ENCODE measurements at regions not wholly inside any gene's neighbourhood (a gene's known extent, or its start where the extent isn't known, plus 50 kb on each side); places are given as distances from the start of the nearest gene placed in this dataset.

DNA sequence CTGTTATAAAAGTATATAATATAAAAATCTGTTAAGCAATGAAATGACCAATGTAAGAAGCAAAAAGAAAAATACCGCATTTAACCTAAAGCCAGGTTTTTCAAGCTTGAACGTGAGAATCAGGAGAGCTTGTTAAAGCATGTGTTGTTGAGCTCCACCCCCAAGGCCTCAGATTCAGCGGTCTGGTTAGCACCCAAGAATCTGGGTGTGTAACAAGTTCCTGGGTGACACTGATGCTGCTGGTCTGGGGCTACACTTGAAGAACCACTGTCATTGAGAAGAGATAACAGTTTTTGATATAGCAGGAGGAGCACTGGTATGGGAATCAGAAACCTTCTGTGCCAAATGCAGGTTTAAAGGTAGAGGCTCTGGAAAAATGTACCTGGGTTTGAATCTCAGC lies 154.0 kb downstream of the ID4 start:
- H3K23ac ChIP-seq (ENCODE audit: insufficient read length), result no peak overlapping the region
- ChIA-PET CTCF (ENCODE audit: partially characterized antibody) (no interaction called here), POLR2A (ENCODE audit: partially characterized antibody) (no interaction called here)
- no peak overlapping the region for H4K8ac ChIP-seq (ENCODE audit: extremely low read depth, insufficient read depth, low read length)
- no peak overlapping the region for H3K9ac ChIP-seq (replicated peaks in 1 of 4; ENCODE audit: extremely low read depth in 1 of 4, low read depth in 3 of 4, low read length in 3 of 4)
- no peak overlapping the region for H2BK5ac ChIP-seq (ENCODE audit: low read depth, low read length)
- H3K18ac ChIP-seq (ENCODE audit: extremely low read depth, low read length), result no peak overlapping the region
- H2BK12ac ChIP-seq (ENCODE audit: low read depth, low read length), result no peak overlapping the region
- H3K4me2 ChIP-seq (ENCODE audit: insufficient read depth in 1 of 2, low read depth in 2 of 2, low read length in 2 of 2), result no peak overlapping the region
- H4K20me1 ChIP-seq (replicated peaks in 1 of 2; ENCODE audit: control insufficient read depth in 1 of 2, insufficient read depth in 2 of 2, low read length in 2 of 2), result no peaks in the 10 kb centered on the region
- no peak overlapping the region for H2AK5ac ChIP-seq (ENCODE audit: low read depth, low read length)
- H3K27me3 ChIP-seq (replicated peaks in 1 of 4; ENCODE audit: control insufficient read depth in 3 of 4, extremely low read depth in 1 of 4, insufficient read depth in 3 of 4, low read length in 3 of 4), result no peaks in the 10 kb centered on the region
- H3K36me3 ChIP-seq (ENCODE audit: control insufficient read depth in 2 of 4, insufficient read depth in 4 of 4, low read length in 3 of 4), result no peaks in the 10 kb centered on the region
- no peaks in the 10 kb centered on the region for H3K23me2 ChIP-seq (ENCODE audit: low read depth, low read length)
- no peak overlapping the region for H2BK15ac ChIP-seq (ENCODE audit: low read length)
- FAIRE-seq (no peak), DNase-seq (ENCODE audit: low read depth in 1 of 2, low spot score in 2 of 2) (no peak)
- H3K9me3 ChIP-seq (ENCODE audit: insufficient read depth in 2 of 2, low read depth in 1 of 2, low read length in 1 of 2), result no peaks in the 10 kb centered on the region
- no peaks in the 10 kb centered on the region for H3K4me1 ChIP-seq (replicated peaks in 1 of 4; ENCODE audit: control insufficient read depth in 3 of 4, insufficient read depth in 4 of 4, low read length in 3 of 4)
- H2BK120ac ChIP-seq (replicated peaks; ENCODE audit: low read depth, low read length), result no peak overlapping the region
- no peak overlapping the region for H2AFZ ChIP-seq (ENCODE audit: low read length)
- H3K4ac ChIP-seq (replicated peaks; ENCODE audit: insufficient read length, low read depth, low read length), result no peak overlapping the region
- no peak overlapping the region for H4K5ac ChIP-seq (ENCODE audit: insufficient read length, low read depth, low read length)
- no peak overlapping the region for H2BK20ac ChIP-seq (ENCODE audit: low read length)
- no peak overlapping the region for H4K91ac ChIP-seq (replicated peaks; ENCODE audit: insufficient read length, low read length)
- no peak overlapping the region for H3K27ac ChIP-seq (ENCODE audit: low read depth, low read length)
- no peaks in the 10 kb centered on the region for H3K79me2 ChIP-seq (ENCODE audit: control insufficient read depth in 1 of 2, insufficient read depth in 2 of 2, low read length in 2 of 2)
- no peaks in the 10 kb centered on the region for H3K79me1 ChIP-seq (ENCODE audit: low read depth, low read length)
- no peak overlapping the region for H3K14ac ChIP-seq (ENCODE audit: insufficient read length)
- WGBS, 2 experiments (ENCODE audit: extremely low coverage in 1 of 2, insufficient coverage in 1 of 2, insufficient read length in 1 of 2, insufficient replicate concordance in 2 of 2, low coverage in 1 of 2, low lambda C conversion rate in 2 of 2, missing lambda C conversion rate in 1 of 2), result 78% methylated on average over 3 of the region's 3 CpGs; no CpG with 5 or more reads in 1 of the 2 experiments
- H3K56ac ChIP-seq (replicated peaks; ENCODE audit: insufficient read length, low read depth, low read length), result no peak overlapping the region
- H3K4me3 ChIP-seq (ENCODE audit: extremely low read depth in 1 of 4, insufficient read depth in 2 of 4, low read depth in 3 of 4, low read length in 4 of 4), result no peak overlapping the region
- TF ChIP-seq EP300 (IDR thresholded peaks at IDR 0.05; ENCODE audit: borderline replicate concordance in 1 of 2, low read depth in 2 of 2, low read length in 2 of 2) (no peak), RFX5 (IDR thresholded peaks at IDR 0.05; ENCODE audit: borderline replicate concordance, low read depth, low read length) (no peak), KDM1A (IDR thresholded peaks at IDR 0.05; ENCODE audit: borderline replicate concordance, low read length) (no peak), EZH2 (IDR thresholded peaks at IDR 0.05; ENCODE audit: low read depth, low read length, severe bottlenecking) (no peak), TCF12 (IDR thresholded peaks at IDR 0.05; ENCODE audit: low read depth, low read length) (no peak), GABPA (IDR thresholded peaks at IDR 0.05; ENCODE audit: borderline replicate concordance, insufficient read depth, low read length) (no peak), RXRA (IDR thresholded peaks at IDR 0.05; ENCODE audit: insufficient read depth, low read depth, low read length) (no peak), GTF2F1 (IDR thresholded peaks at IDR 0.05; ENCODE audit: borderline replicate concordance, low read depth, low read length) (no peak), KDM5A (IDR thresholded peaks at IDR 0.05; ENCODE audit: low read length) (no peak), NRF1 (IDR thresholded peaks at IDR 0.05; ENCODE audit: low read depth, low read length) (no peak), BCL11A (IDR thresholded peaks at IDR 0.05; ENCODE audit: low read depth in 2 of 2, low read length in 2 of 2) (no peak), SIX5 (IDR thresholded peaks at IDR 0.05; ENCODE audit: low read depth, low read length) (no peak)
- TF ChIP-seq, protein P1, sequence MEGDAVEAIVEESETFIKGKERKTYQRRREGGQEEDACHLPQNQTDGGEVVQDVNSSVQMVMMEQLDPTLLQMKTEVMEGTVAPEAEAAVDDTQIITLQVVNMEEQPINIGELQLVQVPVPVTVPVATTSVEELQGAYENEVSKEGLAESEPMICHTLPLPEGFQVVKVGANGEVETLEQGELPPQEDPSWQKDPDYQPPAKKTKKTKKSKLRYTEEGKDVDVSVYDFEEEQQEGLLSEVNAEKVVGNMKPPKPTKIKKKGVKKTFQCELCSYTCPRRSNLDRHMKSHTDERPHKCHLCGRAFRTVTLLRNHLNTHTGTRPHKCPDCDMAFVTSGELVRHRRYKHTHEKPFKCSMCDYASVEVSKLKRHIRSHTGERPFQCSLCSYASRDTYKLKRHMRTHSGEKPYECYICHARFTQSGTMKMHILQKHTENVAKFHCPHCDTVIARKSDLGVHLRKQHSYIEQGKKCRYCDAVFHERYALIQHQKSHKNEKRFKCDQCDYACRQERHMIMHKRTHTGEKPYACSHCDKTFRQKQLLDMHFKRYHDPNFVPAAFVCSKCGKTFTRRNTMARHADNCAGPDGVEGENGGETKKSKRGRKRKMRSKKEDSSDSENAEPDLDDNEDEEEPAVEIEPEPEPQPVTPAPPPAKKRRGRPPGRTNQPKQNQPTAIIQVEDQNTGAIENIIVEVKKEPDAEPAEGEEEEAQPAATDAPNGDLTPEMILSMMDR (IDR thresholded peaks at IDR 0.05; ENCODE audit: control extremely low read depth in 1 of 3, insufficient read depth in 1 of 3, low read depth in 1 of 3, low read length in 3 of 3), result no peak

Data from H1 (cell line).